Mesendoderm (in vitro differentiated cells): ENCODE measurements at regions not wholly inside any gene's neighbourhood (a gene's known extent, or its start where the extent isn't known, plus 50 kb on each side); places are given as distances from the start of the nearest gene placed in this dataset.

Experiments
- DNase-seq: peaks from one replicate; pipeline ENCODE4 v3.0.0; 2013
- H2AK5ac ChIP-seq: 2 replicates; pipeline ENCODE4 v1.6.1; 2013; ENCODE audit warnings: low read length, inconsistent platforms
- H2BK120ac ChIP-seq: 2 replicates; pipeline ENCODE4 v1.6.1; 2013; ENCODE audit warnings: low read depth, mild to moderate bottlenecking, low read length, moderate library complexity, mixed read lengths
- H2BK15ac ChIP-seq: replicated peaks from 2 replicates; pipeline ENCODE4 v1.6.1; 2013; ENCODE audit warnings: low read depth, mild to moderate bottlenecking, moderate library complexity
- H2BK5ac ChIP-seq: 2 replicates; pipeline ENCODE4 v1.6.1; 2013; ENCODE audit warnings: low read length, inconsistent platforms
- H3K18ac ChIP-seq: 2 replicates; pipeline ENCODE4 v1.6.1; 2013; ENCODE audit warnings: mild to moderate bottlenecking, low read length, mixed read lengths
- H3K23ac ChIP-seq: one replicate; pipeline ENCODE4 v1.6.1; 2013; ENCODE audit warnings: low read length
- H3K27ac ChIP-seq: 2 replicates; pipeline ENCODE4 v1.5.1; 2013; ENCODE audit warnings: low read depth, mild to moderate bottlenecking, inconsistent platforms, low read length, moderate library complexity
- H3K27me3 ChIP-seq: 2 replicates; pipeline ENCODE4 v1.6.1; 2013; ENCODE audit warnings: low read length, control low read depth, mild to moderate bottlenecking, inconsistent platforms; ENCODE audit not compliant: insufficient read depth, poor library complexity
- H3K36me3 ChIP-seq: 2 replicates; pipeline ENCODE4 v1.6.1; 2013; ENCODE audit warnings: low read length, inconsistent platforms; ENCODE audit not compliant: control insufficient read depth, insufficient read depth
- H3K4ac ChIP-seq: one replicate; pipeline ENCODE4 v1.6.1; 2013; ENCODE audit warnings: low read depth, mild to moderate bottlenecking, low read length, moderate library complexity
- H3K4me1 ChIP-seq: 2 replicates; pipeline ENCODE4 v1.6.1; 2013; ENCODE audit warnings: low read depth, low read length, inconsistent platforms; ENCODE audit not compliant: control insufficient read depth
- H3K4me2 ChIP-seq: 2 replicates; pipeline ENCODE4 v1.6.1; 2013; ENCODE audit warnings: low read length
- H3K4me3 ChIP-seq: 2 replicates; pipeline ENCODE4 v1.5.1; 2013; ENCODE audit warnings: mild to moderate bottlenecking, low read length
- H3K56ac ChIP-seq: one replicate; pipeline ENCODE4 v1.6.1; 2013; ENCODE audit warnings: low read length
- H3K79me1 ChIP-seq: 2 replicates; pipeline ENCODE4 v1.6.1; 2013; ENCODE audit warnings: low read length, inconsistent platforms
- H3K79me2 ChIP-seq: 2 replicates; pipeline ENCODE4 v1.6.1; 2013; ENCODE audit warnings: mild to moderate bottlenecking, low read length; ENCODE audit not compliant: control insufficient read depth, insufficient read depth
- H3K9ac ChIP-seq: 2 replicates; pipeline ENCODE4 v1.6.1; 2013; ENCODE audit warnings: low read length, inconsistent platforms
- H4K5ac ChIP-seq: one replicate; pipeline ENCODE4 v1.6.1; 2013; ENCODE audit warnings: low read length
- H4K8ac ChIP-seq: one replicate; pipeline ENCODE4 v1.6.1; 2013; ENCODE audit warnings: low read depth, mild to moderate bottlenecking, control low read depth, low read length, moderate library complexity
- WGBS: extraction: QIAGEN DNeasy Blood & Tissue Kit; methylation state at CpG from one replicate; pipeline ENCODE4 v1.1.7; 2013; ENCODE audit warnings: low lambda C conversion rate, missing lambda C conversion rate; ENCODE audit not compliant: insufficient coverage; ENCODE audit errors: extremely low coverage; 5-methylcytosine and 5-hydroxymethylcytosine counted together

DNA sequence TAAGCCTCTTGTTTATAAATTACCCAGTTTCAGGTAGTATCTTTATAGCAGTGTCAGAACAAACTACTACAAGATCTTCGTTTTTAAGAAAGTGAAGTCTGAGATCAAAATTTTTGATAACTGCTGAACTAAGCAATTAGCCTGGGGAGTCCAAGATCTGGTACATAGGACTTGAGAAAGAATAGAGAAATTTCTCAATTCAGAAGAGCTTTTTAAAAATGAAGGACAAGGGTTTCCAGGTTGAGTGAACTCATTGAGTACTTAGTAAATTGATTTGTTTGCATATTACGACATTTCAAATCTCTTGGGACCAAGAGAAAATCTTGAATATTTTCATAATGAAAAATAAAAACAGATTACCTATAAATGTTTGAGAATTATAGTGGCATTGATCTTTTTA, 386.6 kb upstream of the THRB start:
- Histone ChIP-seq H3K4ac (no peak overlapping the region), H2BK5ac (no peak overlapping the region), H3K36me3 (no peaks in the 10 kb centered on the region), H3K27me3 (no peaks in the 10 kb centered on the region), H3K4me1 (no peaks in the 10 kb centered on the region), H4K5ac (no peak overlapping the region), H3K4me2 (no peak overlapping the region), H3K4me3 (no peak overlapping the region), H3K79me1 (no peaks in the 10 kb centered on the region), H3K23ac (no peak overlapping the region), H2AK5ac (no peak overlapping the region), H3K79me2 (no peaks in the 10 kb centered on the region), H3K56ac (no peak overlapping the region), H3K18ac (no peak overlapping the region), H2BK15ac (no peak overlapping the region), H3K9ac (no peak overlapping the region), H2BK120ac (no peak overlapping the region), H4K8ac (no peak overlapping the region), H3K27ac (no peak overlapping the region)
- WGBS, result no CpG with 5 or more reads among the region's 2 CpGs
- DNase-seq, result no peak

DNA sequence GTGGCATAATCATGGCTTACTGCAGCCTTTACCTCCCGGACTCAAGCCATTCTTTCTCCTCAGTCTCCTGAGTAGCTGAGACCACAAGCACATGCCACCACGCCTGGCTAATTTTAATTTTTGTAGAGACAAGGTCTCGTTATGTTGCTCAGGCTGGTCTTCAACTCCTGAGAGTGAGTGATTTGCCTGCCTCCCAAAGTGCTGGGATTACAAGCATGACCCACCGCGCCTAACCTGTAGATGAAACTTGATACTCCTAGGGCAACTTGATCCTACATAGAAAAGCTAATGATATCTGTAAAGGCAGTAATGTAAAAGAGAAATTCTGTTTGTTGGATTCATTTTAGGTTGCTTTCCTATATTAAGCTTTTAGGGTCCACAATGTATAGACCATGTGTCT, 391.9 kb upstream of the THRB start:
- H3K27me3 ChIP-seq, result no peaks in the 10 kb centered on the region

DNA sequence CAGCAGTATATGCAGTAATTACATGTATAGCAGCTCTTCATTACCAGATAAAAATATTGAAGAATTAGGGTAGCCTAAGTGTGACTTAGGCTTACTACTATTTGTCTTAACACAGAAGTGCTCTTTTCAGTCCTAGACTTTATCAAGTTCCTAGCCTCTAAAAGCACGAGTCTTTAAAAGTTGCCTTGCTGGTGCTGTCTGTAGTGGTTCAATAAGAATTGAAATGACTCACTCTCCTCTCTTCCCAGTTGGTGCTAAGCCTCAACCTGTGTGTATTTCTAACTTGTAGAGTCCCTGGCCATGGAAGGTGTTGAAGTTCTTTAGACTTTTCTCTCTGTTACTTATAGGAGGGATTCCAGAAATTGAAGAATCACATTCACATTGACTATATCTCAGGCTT, 395.4 kb upstream of the THRB start:
- no peak for DNase-seq
- WGBS, result no CpG with 5 or more reads among the region's 1 CpG

More for the DNA sequence above, 391.9 kb upstream of the THRB start:
- H3K23ac ChIP-seq, result no peak overlapping the region
- no peaks in the 10 kb centered on the region for H3K4me1 ChIP-seq
- H2AK5ac ChIP-seq, result no peak overlapping the region
- H3K36me3 ChIP-seq, result no peaks in the 10 kb centered on the region
- no peaks in the 10 kb centered on the region for H3K79me1 ChIP-seq
- H3K18ac ChIP-seq, result no peak overlapping the region
- H3K4me2 ChIP-seq, result no peak overlapping the region
- no peak overlapping the region for H3K27ac ChIP-seq
- no peak overlapping the region for H2BK15ac ChIP-seq
- H3K56ac ChIP-seq, result no peak overlapping the region
- H4K8ac ChIP-seq, result no peak overlapping the region
- H2BK120ac ChIP-seq, result no peak overlapping the region
- H3K4me3 ChIP-seq, result no peak overlapping the region
- no peak for DNase-seq
- no peaks in the 10 kb centered on the region for H3K79me2 ChIP-seq
- no peak overlapping the region for H3K9ac ChIP-seq
- no peak overlapping the region for H2BK5ac ChIP-seq
- no peak overlapping the region for H3K4ac ChIP-seq
- no peak overlapping the region for H4K5ac ChIP-seq
- WGBS, result no CpG with 5 or more reads among the region's 5 CpGs

DNA sequence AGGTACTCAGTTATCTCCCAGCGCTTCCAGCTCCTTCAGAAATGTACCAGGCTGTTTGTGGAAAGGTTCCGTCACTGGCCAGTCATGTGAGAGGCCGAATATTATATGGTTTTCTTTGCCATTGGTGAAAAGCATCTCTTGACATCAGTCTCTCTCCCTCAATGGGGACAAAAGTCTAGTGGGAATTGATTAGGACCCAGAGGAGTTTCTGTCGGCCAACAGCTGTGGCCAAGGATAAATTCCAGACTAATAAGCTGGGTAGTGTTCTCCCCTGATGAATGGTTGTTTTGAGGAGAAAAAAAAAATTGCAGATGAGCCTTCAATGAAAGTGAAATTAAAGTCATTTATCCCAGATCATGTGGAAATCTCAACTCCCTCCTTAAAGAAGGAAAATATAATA, 404.7 kb upstream of the THRB start:
- Histone ChIP-seq H3K4ac (no peak overlapping the region), H3K27ac (no peak overlapping the region), H3K79me1 (no peaks in the 10 kb centered on the region), H3K9ac (no peak overlapping the region), H3K4me3 (no peak overlapping the region), H4K5ac (no peak overlapping the region), H3K18ac (no peak overlapping the region), H3K36me3 (no peaks in the 10 kb centered on the region), H3K79me2 (no peaks in the 10 kb centered on the region), H4K8ac (no peak overlapping the region), H3K4me2 (no peak overlapping the region), H2BK15ac (no peak overlapping the region), H3K27me3 (no peaks in the 10 kb centered on the region), H2BK120ac (no peak overlapping the region), H3K56ac (no peak overlapping the region), H2BK5ac (no peak overlapping the region), H3K4me1 (no peaks in the 10 kb centered on the region), H3K23ac (no peak overlapping the region), H2AK5ac (no peak overlapping the region)
- DNase-seq, result no peak
- WGBS, result no CpG with 5 or more reads among the region's 4 CpGs

More for the DNA sequence above, 395.4 kb upstream of the THRB start:
- no peak overlapping the region for H4K8ac ChIP-seq
- H4K5ac ChIP-seq, result no peak overlapping the region
- no peak overlapping the region for H3K4me2 ChIP-seq
- H3K4me3 ChIP-seq, result no peak overlapping the region
- no peak overlapping the region for H3K18ac ChIP-seq
- no peaks in the 10 kb centered on the region for H3K79me2 ChIP-seq
- no peak overlapping the region for H3K56ac ChIP-seq
- H2BK5ac ChIP-seq, result no peak overlapping the region
- no peak overlapping the region for H3K23ac ChIP-seq
- H3K27me3 ChIP-seq, result no peaks in the 10 kb centered on the region
- H2AK5ac ChIP-seq, result no peak overlapping the region
- H3K9ac ChIP-seq, result no peak overlapping the region
- H3K4ac ChIP-seq, result no peak overlapping the region
- no peak overlapping the region for H2BK15ac ChIP-seq
- no peaks in the 10 kb centered on the region for H3K36me3 ChIP-seq
- H3K27ac ChIP-seq, result no peak overlapping the region
- no peak overlapping the region for H2BK120ac ChIP-seq
- H3K4me1 ChIP-seq, result no peaks in the 10 kb centered on the region
- H3K79me1 ChIP-seq, result no peaks in the 10 kb centered on the region

DNA sequence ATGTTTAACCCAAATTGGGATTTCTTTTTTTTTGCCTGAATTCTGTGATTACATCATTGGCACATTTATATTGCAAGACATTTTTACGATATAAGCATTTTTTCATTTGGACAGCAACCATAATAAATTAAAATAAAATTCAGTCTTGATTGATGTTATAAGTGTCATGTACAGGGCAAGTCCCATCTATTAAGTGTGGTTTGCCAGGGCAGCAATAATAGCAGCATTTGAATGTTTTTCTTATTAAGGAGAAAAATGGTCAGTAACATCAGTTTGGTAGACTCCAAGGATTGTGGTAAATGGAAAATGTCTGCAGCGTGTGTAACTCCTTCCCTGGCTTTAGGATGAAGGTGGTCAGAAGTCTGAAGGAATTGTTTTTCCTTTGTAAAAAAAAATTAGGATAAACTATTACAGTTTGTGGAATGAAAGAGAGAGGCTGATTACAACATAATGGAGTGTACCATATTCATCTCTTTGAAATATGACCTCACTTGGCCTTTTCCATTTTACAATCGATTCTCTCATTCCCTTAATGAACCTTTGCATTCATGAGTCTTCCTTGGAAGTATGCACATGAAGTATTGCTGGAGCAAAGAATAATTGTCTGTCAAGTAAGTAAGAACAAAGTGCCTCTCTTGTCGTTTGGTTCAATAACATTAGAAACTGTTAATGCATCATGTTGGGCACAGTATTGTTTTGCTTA, 405.4 kb upstream of the THRB start:
- H3K4ac ChIP-seq, result no peak overlapping the region
- no peak overlapping the region for H3K18ac ChIP-seq
- H3K27ac ChIP-seq, result no peak overlapping the region
- no peak overlapping the region for H4K5ac ChIP-seq
- no peak overlapping the region for H2AK5ac ChIP-seq
- H2BK15ac ChIP-seq, result no peak overlapping the region
- no peak overlapping the region for H4K8ac ChIP-seq
- no CpG with 5 or more reads among the region's 4 CpGs for WGBS
- no peak overlapping the region for H3K4me3 ChIP-seq
- no peak overlapping the region for H3K23ac ChIP-seq
- no peak overlapping the region for H2BK120ac ChIP-seq
- H3K27me3 ChIP-seq, result no peaks in the 10 kb centered on the region
- H3K36me3 ChIP-seq, result no peaks in the 10 kb centered on the region
- H3K79me1 ChIP-seq, result no peaks in the 10 kb centered on the region
- no peak for DNase-seq
- no peaks in the 10 kb centered on the region for H3K79me2 ChIP-seq
- no peaks in the 10 kb centered on the region for H3K4me1 ChIP-seq
- H2BK5ac ChIP-seq, result no peak overlapping the region
- no peak overlapping the region for H3K4me2 ChIP-seq
- H3K9ac ChIP-seq, result no peak overlapping the region
- no peak overlapping the region for H3K56ac ChIP-seq

- H3K18ac ChIP-seq, result no peak overlapping the region
- WGBS, result no CpG with 5 or more reads among the region's 1 CpG
- H3K23ac ChIP-seq, result no peak overlapping the region
- no peak overlapping the region for H3K4me3 ChIP-seq
- H2BK15ac ChIP-seq, result no peak overlapping the region
- no peak overlapping the region for H2AK5ac ChIP-seq
- no peaks in the 10 kb centered on the region for H3K79me1 ChIP-seq
- no peak overlapping the region for H3K27ac ChIP-seq
- H4K8ac ChIP-seq, result no peak overlapping the region
- no peak overlapping the region for H4K5ac ChIP-seq
- H3K4me2 ChIP-seq, result no peak overlapping the region
- no peaks in the 10 kb centered on the region for H3K36me3 ChIP-seq
- H3K4me1 ChIP-seq, result no peaks in the 10 kb centered on the region
- no peak overlapping the region for H3K4ac ChIP-seq
- no peak overlapping the region for H3K9ac ChIP-seq
- H3K79me2 ChIP-seq, result no peaks in the 10 kb centered on the region
- H2BK5ac ChIP-seq, result no peak overlapping the region
- H3K27me3 ChIP-seq, result no peaks in the 10 kb centered on the region
- no peak for DNase-seq
- no peak overlapping the region for H2BK120ac ChIP-seq
- no peak overlapping the region for H3K56ac ChIP-seq
Observed at GRCh38 chr3:24905266-24905665, 410.6 kb upstream of the THRB start.
